H1 (cell line): ENCODE measurements at regions not wholly inside any gene's neighbourhood (a gene's known extent, or its start where the extent isn't known, plus 50 kb on each side); places are given as distances from the start of the nearest gene placed in this dataset.
"Not testable (repeated sequence)": the region's sequence is repeated elsewhere in the genome, so short reads cannot be mapped to it uniquely, and the experiment has no call there.

Source experiments
- EGR1 ChIP-seq: IDR thresholded peaks from 2 replicates; pipeline ENCODE4 v1.6.1; 2011; ENCODE audit warnings: low read depth, low read length, borderline replicate concordance
- FOSL1 ChIP-seq: IDR thresholded peaks from 2 replicates; pipeline ENCODE4 v1.6.1; 2011; ENCODE audit warnings: mild to moderate bottlenecking, low read depth, low read length, moderate library complexity; ENCODE audit not compliant: insufficient read depth
- NRF1 ChIP-seq: IDR thresholded peaks from 2 replicates; pipeline ENCODE4 v1.6.1; 2011; ENCODE audit warnings: mild to moderate bottlenecking, low read depth, low read length, improper control_type of control experiment
- POLR2A ChIP-seq, 2 experiments: IDR thresholded peaks; 1 replicate in 1 of 2; 2 replicates in 1 of 2; pipeline ENCODE4 v1.6.1; 2011; ENCODE audit warnings: low read depth in 2 of 2, low read length in 2 of 2, mild to moderate bottlenecking in 2 of 2; ENCODE audit errors: control extremely low read depth in 1 of 2
- POLR2AphosphoS5 ChIP-seq: IDR thresholded peaks from 2 replicates; pipeline ENCODE4 v1.6.1; 2011; ENCODE audit warnings: low read depth, low read length
- TF ChIP-seq, protein P1 (sequence below): IDR thresholded peaks from 2 replicates; pipeline ENCODE4 v1.6.1; 2011; ENCODE audit warnings: low read depth, mild to moderate bottlenecking, low read length; ENCODE audit not compliant: insufficient read depth
- TF ChIP-seq, protein P2 (sequence below), 3 experiments: IDR thresholded peaks; 1 replicate in 2 of 3; 2 replicates in 1 of 3; pipeline versions ENCODE4 v1.5.1 to v1.6.1; 2011; ENCODE audit warnings: low read length in 3 of 3, mild to moderate bottlenecking in 3 of 3, inconsistent platforms in 2 of 3, low read depth in 1 of 3, moderate library complexity in 1 of 3; ENCODE audit not compliant: insufficient read depth in 1 of 3; ENCODE audit errors: control extremely low read depth in 1 of 3
- TF ChIP-seq, protein P3 (sequence below): IDR thresholded peaks from 2 replicates; pipeline ENCODE4 v1.6.1; 2012; ENCODE audit warnings: inconsistent platforms

DNA sequence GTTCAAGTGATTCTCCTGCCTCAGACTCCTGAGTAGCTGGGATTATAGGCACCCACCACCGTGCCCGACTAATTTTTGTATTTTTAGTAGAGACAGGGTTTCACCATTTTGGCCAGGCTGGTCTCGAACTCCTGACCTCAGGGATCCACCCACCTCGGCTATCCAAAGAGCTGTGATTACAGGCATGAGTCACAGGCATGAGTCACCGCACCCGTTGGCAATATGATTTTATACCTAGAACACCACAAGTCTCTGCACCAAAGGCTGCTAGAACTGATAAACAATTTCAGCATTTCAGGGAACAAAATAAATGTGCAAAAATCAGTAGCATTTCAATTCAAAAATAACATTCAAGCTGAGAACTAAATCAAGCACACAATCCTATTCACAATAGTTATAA lies 1177.6 kb downstream of the STIM2 start:
- TF ChIP-seq, protein P1, sequence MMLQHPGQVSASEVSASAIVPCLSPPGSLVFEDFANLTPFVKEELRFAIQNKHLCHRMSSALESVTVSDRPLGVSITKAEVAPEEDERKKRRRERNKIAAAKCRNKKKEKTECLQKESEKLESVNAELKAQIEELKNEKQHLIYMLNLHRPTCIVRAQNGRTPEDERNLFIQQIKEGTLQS = not testable (repeated sequence)
- TF ChIP-seq POLR2A (IDR thresholded peaks at IDR 0.05; ENCODE audit: control extremely low read depth in 1 of 2, low read depth in 2 of 2, low read length in 2 of 2); FOSL1; NRF1; POLR2AphosphoS5; EGR1: not testable (repeated sequence)
- TF ChIP-seq, protein P2, sequence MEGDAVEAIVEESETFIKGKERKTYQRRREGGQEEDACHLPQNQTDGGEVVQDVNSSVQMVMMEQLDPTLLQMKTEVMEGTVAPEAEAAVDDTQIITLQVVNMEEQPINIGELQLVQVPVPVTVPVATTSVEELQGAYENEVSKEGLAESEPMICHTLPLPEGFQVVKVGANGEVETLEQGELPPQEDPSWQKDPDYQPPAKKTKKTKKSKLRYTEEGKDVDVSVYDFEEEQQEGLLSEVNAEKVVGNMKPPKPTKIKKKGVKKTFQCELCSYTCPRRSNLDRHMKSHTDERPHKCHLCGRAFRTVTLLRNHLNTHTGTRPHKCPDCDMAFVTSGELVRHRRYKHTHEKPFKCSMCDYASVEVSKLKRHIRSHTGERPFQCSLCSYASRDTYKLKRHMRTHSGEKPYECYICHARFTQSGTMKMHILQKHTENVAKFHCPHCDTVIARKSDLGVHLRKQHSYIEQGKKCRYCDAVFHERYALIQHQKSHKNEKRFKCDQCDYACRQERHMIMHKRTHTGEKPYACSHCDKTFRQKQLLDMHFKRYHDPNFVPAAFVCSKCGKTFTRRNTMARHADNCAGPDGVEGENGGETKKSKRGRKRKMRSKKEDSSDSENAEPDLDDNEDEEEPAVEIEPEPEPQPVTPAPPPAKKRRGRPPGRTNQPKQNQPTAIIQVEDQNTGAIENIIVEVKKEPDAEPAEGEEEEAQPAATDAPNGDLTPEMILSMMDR (IDR thresholded peaks at IDR 0.05; ENCODE audit: control extremely low read depth in 1 of 3, insufficient read depth in 1 of 3, low read depth in 1 of 3, low read length in 3 of 3) = not testable (repeated sequence)
- TF ChIP-seq, protein P3, sequence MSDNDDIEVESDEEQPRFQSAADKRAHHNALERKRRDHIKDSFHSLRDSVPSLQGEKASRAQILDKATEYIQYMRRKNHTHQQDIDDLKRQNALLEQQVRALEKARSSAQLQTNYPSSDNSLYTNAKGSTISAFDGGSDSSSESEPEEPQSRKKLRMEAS = not testable (repeated sequence)
